ENCODE measurements at regions not wholly inside any gene's neighbourhood (a gene's known extent, or its start where the extent isn't known, plus 50 kb on each side); places are given as distances from the start of the nearest gene placed in this dataset.

- no peaks in the 10 kb centered on the region for H3K36me3 ChIP-seq
- WGBS, 3 donors = 95 to 98% (median 97%) methylated on average over 3 of the region's 3 CpGs
- intact Hi-C loops (cut with DNase I) = no loop called here
- no peak for DNase-seq
- no peak overlapping the region for H3K4me3 ChIP-seq
- H3K27me3 ChIP-seq = no peaks in the 10 kb centered on the region
- no peaks in the 10 kb centered on the region for H3K9me3 ChIP-seq
- no peak overlapping the region for H3K27ac ChIP-seq
- H3K4me1 ChIP-seq (ENCODE audit: insufficient read depth) = peaks cover 2% of the 10 kb centered on the region
- no peak for TF ChIP-seq CTCF (IDR thresholded peaks at IDR 0.05)
- TF ChIP-seq EP300 (IDR thresholded peaks at IDR 0.05) = no peak
- no peak for TF ChIP-seq POLR2A (IDR thresholded peaks at IDR 0.05)
Measured at GRCh38 chr7:25801214-25801613, 350.8 kb upstream of the NFE2L3 start.

GRCh38 chr7:25802057-25802456, 349.9 kb upstream of the NFE2L3 start:
- DNase-seq = no peak
- Histone ChIP-seq H3K9me3 (no peaks in the 10 kb centered on the region), H3K4me1 (ENCODE audit: insufficient read depth) (no peaks in the 10 kb centered on the region), H3K27ac (no peak overlapping the region), H3K36me3 (no peaks in the 10 kb centered on the region), H3K4me3 (no peak overlapping the region), H3K27me3 (no peaks in the 10 kb centered on the region)
- TF ChIP-seq POLR2A (IDR thresholded peaks at IDR 0.05) = no peak
- TF ChIP-seq EP300 (IDR thresholded peaks at IDR 0.05) = no peak
- no peak for TF ChIP-seq CTCF (IDR thresholded peaks at IDR 0.05)
- intact Hi-C loops (cut with DNase I) = no loop called here
- WGBS, 3 donors = 80 to 82% (median 82%) methylated on average over 3 of the region's 3 CpGs

GRCh38 chr7:25802473-25802872, 349.5 kb upstream of the NFE2L3 start:
- intact Hi-C loops (cut with DNase I) = no loop called here
- no peaks in the 10 kb centered on the region for H3K36me3 ChIP-seq

GRCh38 chr7:25803117-25803887, 348.7 kb upstream of the NFE2L3 start:
- no peak for DNase-seq
- intact Hi-C loops (cut with DNase I) = no loop called here
- Histone ChIP-seq H3K27ac (no peak overlapping the region), H3K36me3 (no peaks in the 10 kb centered on the region), H3K9me3 (no peaks in the 10 kb centered on the region), H3K4me3 (no peak overlapping the region), H3K27me3 (no peaks in the 10 kb centered on the region), H3K4me1 (ENCODE audit: insufficient read depth) (no peaks in the 10 kb centered on the region)
- no peak for TF ChIP-seq EP300 (IDR thresholded peaks at IDR 0.05)
- no peak for TF ChIP-seq CTCF (IDR thresholded peaks at IDR 0.05)
- TF ChIP-seq POLR2A (IDR thresholded peaks at IDR 0.05) = no peak
- 85 to 86% (median 86%) methylated on average over 11 of the region's 11 CpGs for WGBS, 3 donors

More at GRCh38 chr7:25802473-25802872, 349.5 kb upstream of the NFE2L3 start:
- Histone ChIP-seq H3K4me1 (ENCODE audit: insufficient read depth) (no peaks in the 10 kb centered on the region), H3K9me3 (no peaks in the 10 kb centered on the region), H3K4me3 (no peak overlapping the region), H3K27ac (no peak overlapping the region), H3K27me3 (no peaks in the 10 kb centered on the region)
- no peak for DNase-seq
- TF ChIP-seq EP300 (IDR thresholded peaks at IDR 0.05) (no peak), POLR2A (IDR thresholded peaks at IDR 0.05) (no peak), CTCF (IDR thresholded peaks at IDR 0.05) (no peak)
